ENCODE measurements at regions not wholly inside any gene's neighbourhood (a gene's known extent, or its start where the extent isn't known, plus 50 kb on each side); places are given as distances from the start of the nearest gene placed in this dataset.

DNA sequence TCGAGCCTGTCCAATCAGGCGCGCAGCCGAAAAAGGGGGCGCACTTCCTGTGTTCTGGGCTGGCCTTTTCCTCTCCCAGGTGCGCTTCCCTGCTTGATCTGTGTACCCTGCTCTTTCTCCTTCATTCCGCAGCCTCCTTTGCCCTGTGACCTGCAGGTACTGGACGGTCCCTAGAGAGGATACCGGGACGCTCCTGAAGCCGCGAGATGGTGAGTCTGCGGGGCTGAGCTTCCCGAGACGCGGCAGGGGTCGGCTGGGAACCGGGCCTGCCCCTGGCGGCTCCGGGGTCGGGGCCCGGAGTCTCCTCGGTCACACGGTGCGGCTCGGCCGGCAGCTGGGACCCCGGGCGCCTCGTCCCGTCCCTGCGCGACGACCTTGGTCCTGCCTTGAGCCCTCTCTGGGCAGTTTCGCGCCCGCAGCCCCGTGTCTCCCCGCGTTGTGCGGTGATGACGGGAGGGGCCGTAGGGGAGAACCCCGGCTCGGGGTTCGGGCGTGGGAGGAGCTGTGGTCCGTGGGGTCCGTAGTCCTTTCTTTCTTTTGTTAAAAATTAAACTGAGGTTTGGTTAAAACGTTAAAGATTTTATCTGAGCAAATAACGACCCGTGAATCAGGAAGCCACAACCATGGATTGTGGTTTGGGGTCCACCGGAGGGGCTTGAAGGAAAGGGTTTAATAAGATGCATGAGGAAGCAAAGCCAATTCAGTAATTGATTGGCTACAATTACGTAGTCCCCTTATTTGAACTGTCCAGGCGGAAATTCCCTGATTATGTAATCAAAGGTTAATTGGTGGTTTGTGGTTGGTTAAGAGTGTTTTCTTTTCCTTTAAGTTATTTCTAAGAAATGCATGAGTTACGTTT is 172.8 kb upstream of the ZNF267 start (continued):
- TF ChIP-seq, protein P1, sequence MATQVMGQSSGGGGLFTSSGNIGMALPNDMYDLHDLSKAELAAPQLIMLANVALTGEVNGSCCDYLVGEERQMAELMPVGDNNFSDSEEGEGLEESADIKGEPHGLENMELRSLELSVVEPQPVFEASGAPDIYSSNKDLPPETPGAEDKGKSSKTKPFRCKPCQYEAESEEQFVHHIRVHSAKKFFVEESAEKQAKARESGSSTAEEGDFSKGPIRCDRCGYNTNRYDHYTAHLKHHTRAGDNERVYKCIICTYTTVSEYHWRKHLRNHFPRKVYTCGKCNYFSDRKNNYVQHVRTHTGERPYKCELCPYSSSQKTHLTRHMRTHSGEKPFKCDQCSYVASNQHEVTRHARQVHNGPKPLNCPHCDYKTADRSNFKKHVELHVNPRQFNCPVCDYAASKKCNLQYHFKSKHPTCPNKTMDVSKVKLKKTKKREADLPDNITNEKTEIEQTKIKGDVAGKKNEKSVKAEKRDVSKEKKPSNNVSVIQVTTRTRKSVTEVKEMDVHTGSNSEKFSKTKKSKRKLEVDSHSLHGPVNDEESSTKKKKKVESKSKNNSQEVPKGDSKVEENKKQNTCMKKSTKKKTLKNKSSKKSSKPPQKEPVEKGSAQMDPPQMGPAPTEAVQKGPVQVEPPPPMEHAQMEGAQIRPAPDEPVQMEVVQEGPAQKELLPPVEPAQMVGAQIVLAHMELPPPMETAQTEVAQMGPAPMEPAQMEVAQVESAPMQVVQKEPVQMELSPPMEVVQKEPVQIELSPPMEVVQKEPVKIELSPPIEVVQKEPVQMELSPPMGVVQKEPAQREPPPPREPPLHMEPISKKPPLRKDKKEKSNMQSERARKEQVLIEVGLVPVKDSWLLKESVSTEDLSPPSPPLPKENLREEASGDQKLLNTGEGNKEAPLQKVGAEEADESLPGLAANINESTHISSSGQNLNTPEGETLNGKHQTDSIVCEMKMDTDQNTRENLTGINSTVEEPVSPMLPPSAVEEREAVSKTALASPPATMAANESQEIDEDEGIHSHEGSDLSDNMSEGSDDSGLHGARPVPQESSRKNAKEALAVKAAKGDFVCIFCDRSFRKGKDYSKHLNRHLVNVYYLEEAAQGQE (IDR thresholded peaks at IDR 0.05; ENCODE audit: low read depth, low read length): no peak
- TF ChIP-seq CHD2 (IDR thresholded peaks at IDR 0.05; ENCODE audit: borderline replicate concordance, low read depth, low read length) (peak; percentile 74), SP1 (IDR thresholded peaks at IDR 0.05; ENCODE audit: low read depth, low read length) (peak; percentile 94), POLR2A (IDR thresholded peaks at IDR 0.05; ENCODE audit: low read depth, low read length) (peak; percentile 80), CBFB (IDR thresholded peaks at IDR 0.05; ENCODE audit: low read depth) (peak; percentile 82), BHLHE40 (IDR thresholded peaks at IDR 0.05; ENCODE audit: borderline replicate concordance in 1 of 2, low read depth in 2 of 2, low read length in 1 of 2) (peak in 1 of 2 experiments; percentile 44; a peak in 2 of 4 replicates), GATAD2B (conservative IDR thresholded peaks at IDR 0.05; ENCODE audit: low read depth) (peak; percentile 59; the same call in 1 of the 2 replicates), MTA2 (IDR thresholded peaks at IDR 0.05; ENCODE audit: low read depth) (peak; percentile 100), TBL1XR1 (IDR thresholded peaks at IDR 0.05; ENCODE audit: low read depth, low read length) (0 out of 2 replicates have a peak, but pooled peaks have one; percentile 74), NR2C1 (IDR thresholded peaks at IDR 0.05) (peak; percentile 33; the same call in 1 of the 2 replicates), IKZF1 (conservative IDR thresholded peaks at IDR 0.05) (peak; percentile 89), HDAC2 (IDR thresholded peaks at IDR 0.05) (no peak), YY1 (IDR thresholded peaks at IDR 0.05; ENCODE audit: low read depth, low read length) (no peak), SREBF1 (IDR thresholded peaks at IDR 0.05; ENCODE audit: low read length) (no peak), EP300 (IDR thresholded peaks at IDR 0.05; ENCODE audit: borderline replicate concordance in 1 of 2, control insufficient read depth in 1 of 2, low read depth in 2 of 2, low read length in 2 of 2) (peak; percentile 52 to 81; a peak in 3 of 4 replicates), IRF3 (IDR thresholded peaks at IDR 0.05) (peak; percentile 69)
- TF ChIP-seq, protein P2, sequence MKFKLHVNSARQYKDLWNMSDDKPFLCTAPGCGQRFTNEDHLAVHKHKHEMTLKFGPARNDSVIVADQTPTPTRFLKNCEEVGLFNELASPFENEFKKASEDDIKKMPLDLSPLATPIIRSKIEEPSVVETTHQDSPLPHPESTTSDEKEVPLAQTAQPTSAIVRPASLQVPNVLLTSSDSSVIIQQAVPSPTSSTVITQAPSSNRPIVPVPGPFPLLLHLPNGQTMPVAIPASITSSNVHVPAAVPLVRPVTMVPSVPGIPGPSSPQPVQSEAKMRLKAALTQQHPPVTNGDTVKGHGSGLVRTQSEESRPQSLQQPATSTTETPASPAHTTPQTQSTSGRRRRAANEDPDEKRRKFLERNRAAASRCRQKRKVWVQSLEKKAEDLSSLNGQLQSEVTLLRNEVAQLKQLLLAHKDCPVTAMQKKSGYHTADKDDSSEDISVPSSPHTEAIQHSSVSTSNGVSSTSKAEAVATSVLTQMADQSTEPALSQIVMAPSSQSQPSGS (IDR thresholded peaks at IDR 0.05; ENCODE audit: low read length): peak; percentile 77; the same call in 1 of the 2 replicates
- TF ChIP-seq, protein P3, sequence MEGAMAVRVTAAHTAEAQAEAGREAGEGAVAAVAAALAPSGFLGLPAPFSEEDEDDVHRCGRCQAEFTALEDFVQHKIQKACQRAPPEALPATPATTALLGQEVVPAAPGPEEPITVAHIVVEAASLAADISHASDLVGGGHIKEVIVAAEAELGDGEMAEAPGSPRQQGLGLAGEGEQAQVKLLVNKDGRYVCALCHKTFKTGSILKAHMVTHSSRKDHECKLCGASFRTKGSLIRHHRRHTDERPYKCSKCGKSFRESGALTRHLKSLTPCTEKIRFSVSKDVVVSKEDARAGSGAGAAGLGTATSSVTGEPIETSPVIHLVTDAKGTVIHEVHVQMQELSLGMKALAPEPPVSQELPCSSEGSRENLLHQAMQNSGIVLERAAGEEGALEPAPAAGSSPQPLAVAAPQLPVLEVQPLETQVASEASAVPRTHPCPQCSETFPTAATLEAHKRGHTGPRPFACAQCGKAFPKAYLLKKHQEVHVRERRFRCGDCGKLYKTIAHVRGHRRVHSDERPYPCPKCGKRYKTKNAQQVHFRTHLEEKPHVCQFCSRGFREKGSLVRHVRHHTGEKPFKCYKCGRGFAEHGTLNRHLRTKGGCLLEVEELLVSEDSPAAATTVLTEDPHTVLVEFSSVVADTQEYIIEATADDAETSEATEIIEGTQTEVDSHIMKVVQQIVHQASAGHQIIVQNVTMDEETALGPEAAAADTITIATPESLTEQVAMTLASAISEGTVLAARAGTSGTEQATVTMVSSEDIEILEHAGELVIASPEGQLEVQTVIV (IDR thresholded peaks at IDR 0.05; ENCODE audit: borderline replicate concordance, partially characterized antibody): peak; percentile 40
- TF ChIP-seq, protein P4, sequence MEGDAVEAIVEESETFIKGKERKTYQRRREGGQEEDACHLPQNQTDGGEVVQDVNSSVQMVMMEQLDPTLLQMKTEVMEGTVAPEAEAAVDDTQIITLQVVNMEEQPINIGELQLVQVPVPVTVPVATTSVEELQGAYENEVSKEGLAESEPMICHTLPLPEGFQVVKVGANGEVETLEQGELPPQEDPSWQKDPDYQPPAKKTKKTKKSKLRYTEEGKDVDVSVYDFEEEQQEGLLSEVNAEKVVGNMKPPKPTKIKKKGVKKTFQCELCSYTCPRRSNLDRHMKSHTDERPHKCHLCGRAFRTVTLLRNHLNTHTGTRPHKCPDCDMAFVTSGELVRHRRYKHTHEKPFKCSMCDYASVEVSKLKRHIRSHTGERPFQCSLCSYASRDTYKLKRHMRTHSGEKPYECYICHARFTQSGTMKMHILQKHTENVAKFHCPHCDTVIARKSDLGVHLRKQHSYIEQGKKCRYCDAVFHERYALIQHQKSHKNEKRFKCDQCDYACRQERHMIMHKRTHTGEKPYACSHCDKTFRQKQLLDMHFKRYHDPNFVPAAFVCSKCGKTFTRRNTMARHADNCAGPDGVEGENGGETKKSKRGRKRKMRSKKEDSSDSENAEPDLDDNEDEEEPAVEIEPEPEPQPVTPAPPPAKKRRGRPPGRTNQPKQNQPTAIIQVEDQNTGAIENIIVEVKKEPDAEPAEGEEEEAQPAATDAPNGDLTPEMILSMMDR (IDR thresholded peaks at IDR 0.05 in 2 of 3, conservative IDR thresholded peaks at IDR 0.05 in 1 of 3; ENCODE audit: control insufficient read depth in 2 of 3, extremely low read depth in 1 of 3, insufficient read depth in 1 of 3, low read depth in 3 of 3, low read length in 3 of 3): peak in 2 of 3 experiments; percentile 6 to 7; a peak in 1 of 6 replicates

All from GM12878 (cell line).